ENCODE measurements at regions not wholly inside any gene's neighbourhood (a gene's known extent, or its start where the extent isn't known, plus 50 kb on each side); places are given as distances from the start of the nearest gene placed in this dataset.

GRCh38 chr18:35803551-35803950 lies 168.9 kb upstream of the RMP24 start:
- DNase-seq (ENCODE audit: low read depth, low spot score), result no peak
- Histone ChIP-seq H3K27me3 (replicated peaks in 1 of 2; ENCODE audit: control insufficient read depth in 2 of 2, insufficient read depth in 2 of 2, low read length in 1 of 2) (no peaks in the 10 kb centered on the region), H3K9ac (ENCODE audit: control insufficient read depth, insufficient read depth, low read length) (no peak overlapping the region), H3K36me3 (ENCODE audit: control insufficient read depth in 2 of 2, insufficient read depth in 2 of 2, low read length in 1 of 2) (no peaks in the 10 kb centered on the region), H4K20me1 (ENCODE audit: control insufficient read depth, insufficient read depth) (no peaks in the 10 kb centered on the region), H2AFZ (ENCODE audit: control insufficient read depth, low read depth, low read length) (no peak overlapping the region), H3K4me2 (ENCODE audit: control insufficient read depth, insufficient read depth) (no peak overlapping the region), H3K4me1 (ENCODE audit: control insufficient read depth, insufficient read depth, low read length) (no peaks in the 10 kb centered on the region), H3K27ac (ENCODE audit: control insufficient read depth, insufficient read depth) (no peak overlapping the region), H3K9me3 (replicated peaks; ENCODE audit: control insufficient read depth, insufficient read depth, low read length) (no peaks in the 10 kb centered on the region), H3K79me2 (ENCODE audit: control insufficient read depth, insufficient read depth, low read length) (no peaks in the 10 kb centered on the region), H3K4me3 (no peak overlapping the region)
- ATAC-seq, result no peak
- SMC1A ChIA-PET (ENCODE audit: uncharacterized antibody, unreplicated experiment), result no interaction called here
- CTCF ChIA-PET, result no interaction called here
- POLR2A ChIA-PET, result no interaction called here
- in situ Hi-C loops (cut with MboI), result no loop called here
- FAIRE-seq, result no peak
- RAD21 ChIA-PET (ENCODE audit: unreplicated experiment), result no interaction called here
- intact Hi-C loops (cut with micrococcal nuclease; ENCODE audit: unreplicated experiment), result no loop called here
- 0% methylated on average over 1 of the region's 1 CpG for WGBS (ENCODE audit: insufficient coverage, insufficient replicate concordance, low lambda C conversion rate, missing lambda C conversion rate)
- BruUV-seq (replicated peaks), result no TSS peak
- TF ChIP-seq FOXK2 (IDR thresholded peaks at IDR 0.05), result no peak
- TF ChIP-seq SUZ12 (IDR thresholded peaks at IDR 0.05; ENCODE audit: unreplicated experiment), result no peak
- no peak for TF ChIP-seq PBX3 (IDR thresholded peaks at IDR 0.05; ENCODE audit: insufficient replicate concordance, low read depth, low read length)
- TF ChIP-seq, protein P1, sequence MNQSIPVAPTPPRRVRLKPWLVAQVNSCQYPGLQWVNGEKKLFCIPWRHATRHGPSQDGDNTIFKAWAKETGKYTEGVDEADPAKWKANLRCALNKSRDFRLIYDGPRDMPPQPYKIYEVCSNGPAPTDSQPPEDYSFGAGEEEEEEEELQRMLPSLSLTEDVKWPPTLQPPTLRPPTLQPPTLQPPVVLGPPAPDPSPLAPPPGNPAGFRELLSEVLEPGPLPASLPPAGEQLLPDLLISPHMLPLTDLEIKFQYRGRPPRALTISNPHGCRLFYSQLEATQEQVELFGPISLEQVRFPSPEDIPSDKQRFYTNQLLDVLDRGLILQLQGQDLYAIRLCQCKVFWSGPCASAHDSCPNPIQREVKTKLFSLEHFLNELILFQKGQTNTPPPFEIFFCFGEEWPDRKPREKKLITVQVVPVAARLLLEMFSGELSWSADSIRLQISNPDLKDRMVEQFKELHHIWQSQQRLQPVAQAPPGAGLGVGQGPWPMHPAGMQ (IDR thresholded peaks at IDR 0.05; ENCODE audit: borderline replicate concordance), result no peak
- no peak for TF ChIP-seq SREBF1 (IDR thresholded peaks at IDR 0.05; ENCODE audit: low read length)
- TF ChIP-seq NR2C1 (IDR thresholded peaks at IDR 0.05), result no peak
- no peak for TF ChIP-seq RCOR1 (conservative IDR thresholded peaks at IDR 0.05; ENCODE audit: low read depth, low read length)
- no peak for TF ChIP-seq CHD4 (IDR thresholded peaks at IDR 0.05)
- TF ChIP-seq ETV6 (conservative IDR thresholded peaks at IDR 0.05 in 1 of 2, IDR thresholded peaks at IDR 0.05 in 1 of 2; ENCODE audit: borderline replicate concordance in 1 of 2, low read depth in 1 of 2), result no peak
- TF ChIP-seq BHLHE40 (IDR thresholded peaks at IDR 0.05; ENCODE audit: borderline replicate concordance in 1 of 2, low read depth in 2 of 2, low read length in 1 of 2), result no peak
- TF ChIP-seq JUND (IDR thresholded peaks at IDR 0.05; ENCODE audit: low read depth, low read length), result no peak
- no peak for TF ChIP-seq PRDM15 (CRISPR knock-in tag; IDR thresholded peaks at IDR 0.05)
- TF ChIP-seq, protein P2, sequence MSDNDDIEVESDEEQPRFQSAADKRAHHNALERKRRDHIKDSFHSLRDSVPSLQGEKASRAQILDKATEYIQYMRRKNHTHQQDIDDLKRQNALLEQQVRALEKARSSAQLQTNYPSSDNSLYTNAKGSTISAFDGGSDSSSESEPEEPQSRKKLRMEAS (IDR thresholded peaks at IDR 0.05; ENCODE audit: low read depth, low read length), result no peak
- TF ChIP-seq CEBPZ (IDR thresholded peaks at IDR 0.05; ENCODE audit: low read depth, low read length), result no peak
- TF ChIP-seq DPF2 (IDR thresholded peaks at IDR 0.05), result no peak
- TF ChIP-seq KLF5 (IDR thresholded peaks at IDR 0.05; ENCODE audit: partially characterized antibody), result no peak
